GM21723 (cell line): ENCODE measurements at regions not wholly inside any gene's neighbourhood (a gene's known extent, or its start where the extent isn't known, plus 50 kb on each side); places are given as distances from the start of the nearest gene placed in this dataset.
"Not testable (repeated sequence)": the region's sequence is repeated elsewhere in the genome, so short reads cannot be mapped to it uniquely, and the experiment has no call there.

Experiments used
- ATAC-seq: cut with Tn5 transposase; IDR thresholded peaks from one replicate; pipeline ENCODE4 v1.9.1; 2021; ENCODE audit warnings: mild to moderate bottlenecking, moderate library complexity; ENCODE audit not compliant: unreplicated experiment

GRCh38 chr10:8128511-8128910 is 74.0 kb downstream of the GATA3 start:
- ATAC-seq, result no peak

GRCh38 chr10:8129438-8129837 is 75.0 kb downstream of the GATA3 start:
- ATAC-seq, result no peak

DNA sequence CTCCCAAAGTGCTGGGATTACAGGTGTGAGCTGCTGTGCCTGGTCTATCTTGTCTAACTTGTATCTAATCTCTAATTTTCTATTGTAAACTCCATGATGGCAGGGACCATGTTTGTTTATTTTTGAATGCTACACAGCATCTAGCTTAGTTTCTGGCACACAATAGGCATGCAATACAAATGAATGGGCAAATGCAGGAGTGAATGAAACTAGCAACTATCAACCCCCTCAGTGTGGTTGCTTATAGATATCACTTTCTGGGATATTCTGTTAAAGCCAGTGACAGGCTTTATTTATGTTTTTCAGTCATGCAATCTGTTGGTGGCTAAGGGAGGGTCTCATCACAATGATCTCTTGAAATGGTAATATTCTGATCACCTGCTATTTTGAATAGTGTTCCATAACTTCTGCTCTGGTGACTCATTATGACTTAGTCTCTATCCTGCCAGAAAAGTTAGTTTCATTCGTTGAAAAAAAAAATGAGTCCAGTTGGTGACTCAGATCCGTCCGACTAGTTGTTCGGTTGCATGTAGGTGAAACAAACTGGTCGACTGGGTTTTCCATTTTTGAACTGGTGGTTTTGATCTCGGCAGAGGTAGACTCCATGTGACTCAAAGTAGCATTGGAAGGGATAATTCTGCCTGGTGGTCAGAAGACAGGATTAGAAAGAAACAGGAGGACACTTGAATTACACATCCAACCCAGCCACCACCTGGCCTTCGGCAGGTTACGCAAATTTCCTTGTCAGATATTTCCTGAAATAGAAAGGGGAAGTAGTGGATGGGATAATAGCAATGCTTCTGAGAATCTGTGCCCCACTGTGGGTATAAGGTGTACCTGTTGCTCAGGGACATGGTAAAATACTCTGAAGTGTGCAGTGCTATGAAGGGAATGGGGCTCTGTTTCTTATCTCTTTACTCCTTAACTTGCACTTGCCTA is 76.8 kb downstream of the GATA3 start:
- ATAC-seq, result peak; percentile 54

DNA sequence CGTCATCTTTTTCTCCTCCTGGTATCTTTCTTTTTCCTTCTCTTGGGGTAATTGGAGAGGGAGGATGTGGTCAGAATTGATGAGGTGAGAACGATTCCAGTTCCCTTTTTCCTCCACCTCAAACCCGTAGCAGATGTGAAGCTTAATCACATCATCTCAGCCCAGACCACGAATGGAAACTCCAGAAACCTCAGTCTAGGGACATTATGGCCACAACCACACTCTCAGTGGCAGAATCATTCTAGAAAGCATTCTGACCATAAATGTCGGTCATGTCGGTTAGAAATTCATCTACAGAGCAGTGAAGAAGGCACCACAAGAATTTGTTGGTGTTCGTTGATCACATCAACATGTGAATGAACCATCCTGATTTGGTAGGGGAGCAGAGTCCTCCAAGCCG is 78.7 kb downstream of the GATA3 start:
- peak; percentile 63 for ATAC-seq

DNA sequence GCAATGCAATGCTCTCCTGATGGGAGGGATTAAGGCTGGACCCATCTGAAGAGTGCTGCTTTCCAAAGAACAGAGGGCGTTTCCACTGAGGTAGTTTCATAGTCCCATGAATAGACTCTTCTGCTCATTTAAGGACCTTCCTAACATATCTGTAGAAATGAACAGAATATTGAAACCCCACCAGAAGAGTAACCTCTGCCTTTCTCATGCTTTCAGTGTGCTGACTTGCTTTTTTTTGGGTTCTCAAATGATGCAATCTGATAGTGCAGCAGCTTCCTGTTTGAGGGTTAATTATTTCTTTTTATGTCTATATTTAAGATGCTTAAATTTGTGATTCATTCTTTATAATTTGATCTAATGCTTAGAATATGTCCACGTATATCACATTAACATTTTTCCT is 82.2 kb downstream of the GATA3 start:
- no peak for ATAC-seq

DNA sequence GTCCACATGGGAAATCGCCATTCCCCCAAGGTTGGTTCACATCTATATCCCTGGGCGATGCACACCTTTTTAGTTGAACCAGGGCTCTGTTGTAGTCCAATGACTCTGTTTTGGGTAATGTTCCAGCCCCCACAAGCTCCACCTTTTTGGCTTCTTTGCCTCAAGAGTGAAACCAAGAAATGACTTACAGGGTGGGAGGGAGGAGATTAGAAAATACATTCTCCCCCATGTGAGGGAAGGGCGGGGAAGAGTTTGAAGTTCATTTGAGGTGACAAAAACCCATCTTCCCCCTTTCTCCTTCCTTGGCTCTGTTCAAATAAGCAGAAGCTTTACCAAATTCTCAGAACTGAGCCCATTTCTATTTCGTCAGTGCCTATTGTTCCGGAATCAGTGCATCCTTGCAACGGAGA is 82.8 kb downstream of the GATA3 start:
- no peak for ATAC-seq

- no peak for ATAC-seq
These were observed 83.2 kb downstream of the GATA3 start for GRCh38 chr10:8137726-8138125.

- ATAC-seq, result no peak
These were observed 84.0 kb downstream of the GATA3 start for GRCh38 chr10:8138471-8138870.

DNA sequence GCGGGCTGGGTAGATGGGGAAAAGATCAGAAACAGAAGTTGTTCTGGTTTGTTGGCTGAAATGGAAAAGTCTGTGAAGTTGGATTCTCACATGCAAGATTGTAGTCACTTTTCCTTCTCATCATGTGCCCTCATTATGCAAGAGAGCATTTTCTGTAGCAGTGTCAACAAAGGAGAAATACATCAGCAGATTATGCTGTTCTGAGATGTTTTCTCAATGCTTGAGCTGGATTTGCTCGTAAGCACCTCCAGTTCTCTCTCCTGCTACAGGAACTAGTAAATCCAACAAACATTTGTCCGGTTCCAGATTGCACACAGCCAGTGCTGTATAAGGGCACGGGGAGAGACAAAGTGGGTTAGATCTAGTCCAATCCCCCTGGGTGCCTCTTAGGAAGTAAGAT is 90.0 kb downstream of the GATA3 start:
- no peak for ATAC-seq

DNA sequence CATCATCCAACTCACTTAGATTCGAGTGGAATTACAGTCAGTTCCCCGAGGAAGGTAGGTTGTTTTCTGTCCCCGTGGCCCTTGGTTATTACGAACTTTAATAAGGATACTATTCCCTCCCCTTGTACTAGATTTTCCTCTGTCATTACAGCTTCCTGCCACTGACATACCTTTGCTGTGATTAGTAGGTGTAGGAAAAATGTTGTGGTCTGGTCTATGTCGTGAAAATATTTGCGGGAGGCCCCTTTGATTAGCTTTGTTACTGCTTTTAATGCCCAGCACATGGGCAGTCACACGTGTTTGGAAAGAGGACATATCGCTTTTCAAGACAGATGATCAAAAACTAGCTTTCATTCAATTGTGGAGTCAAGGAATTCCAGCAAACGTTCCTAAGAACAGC is 92.2 kb downstream of the GATA3 start:
- no peak for ATAC-seq

DNA sequence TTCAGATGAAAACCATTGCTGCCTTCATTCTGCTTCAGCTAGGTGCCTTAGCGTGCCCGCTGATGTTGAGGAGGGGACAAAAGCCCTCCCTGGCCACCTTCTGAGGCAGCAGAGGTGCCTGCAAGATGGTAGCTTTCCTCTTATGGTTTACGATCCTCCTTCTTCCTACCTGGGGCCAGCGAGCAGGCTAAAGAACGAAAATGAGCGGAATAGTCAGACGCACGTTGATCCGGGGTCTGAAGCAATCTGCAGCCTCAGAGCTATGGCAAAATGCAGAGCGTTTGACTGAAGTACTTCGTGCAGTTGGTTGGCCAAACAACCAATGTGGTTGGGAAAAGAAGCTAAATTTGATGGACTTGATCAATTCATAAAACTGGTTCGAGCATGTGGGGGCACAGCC is 95.5 kb downstream of the GATA3 start:
- no peak for ATAC-seq

- no peak for ATAC-seq
These were observed 96.0 kb downstream of the GATA3 start for GRCh38 chr10:8150401-8150905.

DNA sequence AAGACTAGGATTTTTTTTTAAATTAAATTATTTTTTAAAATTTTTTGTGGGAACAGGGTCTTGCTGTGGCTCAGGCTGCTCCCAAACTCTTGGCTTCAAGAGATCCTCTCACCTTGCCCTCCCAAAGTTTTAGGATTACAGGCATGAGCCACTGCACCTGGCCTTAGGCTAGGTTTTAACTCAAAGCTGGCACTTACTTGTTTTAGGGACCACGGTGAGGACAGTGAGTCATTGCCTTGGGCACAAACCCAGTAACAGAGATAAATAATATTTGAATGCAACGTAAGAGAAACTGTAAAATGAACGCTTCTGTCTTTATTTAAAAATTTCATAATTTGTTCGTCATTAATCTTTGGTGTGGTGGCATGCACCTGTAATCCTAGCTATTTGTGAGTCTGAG is 96.6 kb downstream of the GATA3 start:
- no peak for ATAC-seq

GRCh38 chr10:8156918-8157317 is 102.4 kb downstream of the GATA3 start:
- no peak for ATAC-seq

- ATAC-seq, result no peak
These were observed 103.9 kb downstream of the GATA3 start for GRCh38 chr10:8158193-8159071.

DNA sequence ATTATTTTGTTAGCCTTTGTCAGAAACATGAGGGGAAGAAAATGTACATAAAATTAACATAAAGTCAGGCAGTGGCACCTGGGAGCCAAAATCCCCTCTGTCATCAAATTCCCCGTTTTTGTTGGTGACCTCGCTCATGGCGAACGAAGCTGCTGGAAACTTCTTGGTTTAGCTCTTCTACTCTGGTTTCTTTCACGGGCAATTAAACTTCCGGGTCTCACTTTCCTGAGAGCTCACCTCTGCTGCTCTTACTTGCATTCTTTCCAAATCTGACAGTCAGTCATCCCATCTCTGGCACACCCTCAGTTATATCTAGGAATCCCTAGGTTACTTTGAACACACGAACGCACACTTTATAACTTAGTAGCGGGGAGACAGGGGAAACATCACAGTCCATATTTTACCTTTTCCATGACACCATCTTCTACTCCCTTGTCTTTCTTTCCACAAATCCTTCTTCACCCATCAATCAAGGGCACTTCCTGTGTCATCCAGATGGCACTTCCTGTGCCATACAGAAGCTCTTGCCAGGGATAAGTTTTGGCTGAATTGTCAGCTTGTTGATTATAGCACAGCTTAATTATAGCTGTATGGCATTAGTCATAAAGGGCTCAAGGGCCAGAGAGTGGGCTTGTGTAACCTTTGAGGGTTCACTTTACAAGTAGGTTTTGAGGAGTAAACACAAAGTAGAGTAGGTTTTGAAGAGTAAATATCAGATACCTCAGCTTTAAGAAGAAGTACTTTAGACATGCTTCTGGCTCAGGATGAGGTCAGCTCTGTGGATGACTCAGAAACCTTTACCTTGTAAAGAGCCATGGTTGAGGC is 105.1 kb downstream of the GATA3 start:
- no peak for ATAC-seq

- no peak for ATAC-seq
These were observed 109.3 kb downstream of the GATA3 start for GRCh38 chr10:8163824-8164223.

- ATAC-seq, result not testable (repeated sequence)
These were observed 110.2 kb downstream of the GATA3 start for GRCh38 chr10:8164640-8165039.

DNA sequence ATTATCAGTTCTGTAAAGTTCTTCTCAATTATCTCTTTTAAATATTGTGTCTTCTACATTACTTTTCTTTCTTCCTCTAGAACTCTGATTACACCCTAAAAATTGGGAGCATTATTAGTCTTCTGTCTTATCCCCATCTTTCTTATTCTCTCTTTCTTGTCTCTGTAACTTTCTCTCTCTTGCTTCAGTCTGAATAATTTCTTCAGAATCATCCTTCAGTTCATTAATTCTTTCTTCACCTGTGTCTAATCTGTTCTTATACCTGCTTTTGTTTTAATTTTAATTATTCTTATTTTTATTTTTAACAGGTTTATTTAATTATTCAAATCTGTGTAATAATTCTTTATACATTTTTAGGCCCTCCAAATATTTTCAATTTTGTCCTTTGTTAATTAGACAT is 114.3 kb downstream of the GATA3 start:
- ATAC-seq, result no peak

- ATAC-seq, result no peak
These were observed 116.5 kb downstream of the GATA3 start for GRCh38 chr10:8171008-8171407.

DNA sequence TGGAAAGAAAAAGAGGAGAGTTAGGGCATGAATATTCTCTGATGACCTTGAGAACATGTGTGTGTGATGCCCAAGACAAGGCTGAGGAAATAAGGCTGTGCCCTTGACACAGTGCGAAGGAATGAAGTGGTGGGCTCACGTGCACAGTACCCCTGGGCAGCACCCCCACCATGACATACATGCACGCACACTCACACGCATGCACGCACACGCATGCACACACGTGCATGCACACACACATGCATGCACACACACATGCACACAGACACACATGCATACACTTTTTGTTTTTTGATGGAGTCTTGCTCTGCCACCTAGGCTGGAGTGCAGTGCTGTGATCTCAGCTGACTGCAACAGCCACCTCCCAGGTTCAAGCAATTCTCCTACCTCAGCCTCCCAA is 118.1 kb downstream of the GATA3 start:
- no peak for ATAC-seq
